Left lung (tissue), 4 donors: ENCODE measurements at regions not wholly inside any gene's neighbourhood (a gene's known extent, or its start where the extent isn't known, plus 50 kb on each side); places are given as distances from the start of the nearest gene placed in this dataset.

Experiments used
- ATAC-seq: fragments of 200-7000 bp; cut with Tn5 transposase; one replicate; pipeline ENCODE4 v1.9.1; 2020; ENCODE audit warnings: moderate library complexity
- DNase-seq, 4 donors: peaks; one replicate each; pipeline ENCODE4 v3.0.0-alpha.2; 2013 to 2020
- H3K27ac ChIP-seq, 2 donors: fragments of 200-600 bp; sonication (generic) in 1 of 2; one replicate each; pipeline versions ENCODE4 v1.5.0 to v1.8.0; 2020 to 2021
- H3K27me3 ChIP-seq, 2 donors: fragments of 200-600 bp; sonication (generic) in 1 of 2; one replicate each; pipeline versions ENCODE4 v1.5.0 to v1.8.0; 2020 to 2021
- H3K36me3 ChIP-seq, 2 donors: fragments of 200-600 bp; sonication (generic) in 1 of 2; one replicate each; pipeline versions ENCODE4 v1.5.0 to v1.8.0; 2020 to 2021
- H3K4me1 ChIP-seq, 2 donors: fragments of 200-600 bp; one replicate each; pipeline ENCODE4 v1.8.0; 2021
- H3K4me3 ChIP-seq, 2 donors: fragments of 200-600 bp; sonication (generic) in 1 of 2; one replicate each; pipeline versions ENCODE4 v1.5.0 to v1.8.0; 2020 to 2021; ENCODE audit warnings: mild to moderate bottlenecking in 1 of 2
- H3K9me3 ChIP-seq, 2 donors: fragments of 200-600 bp; sonication (generic) in 1 of 2; one replicate each; pipeline versions ENCODE4 v1.5.0 to v1.8.0; 2020 to 2021
- intact Hi-C, 2 donors: fragments of 100-400 bp; cut with DNase I; formaldehyde crosslinking; loops; one replicate each; pipeline versions ENCODE4 v1.11.2 to v1.14.2; 2022
- TF ChIP-seq, protein P1 (sequence below), 2 donors: fragments of 200-600 bp; sonication (generic) in 1 of 2; IDR thresholded peaks; one replicate each; pipeline versions ENCODE4 v1.5.0 to v1.8.0; 2021; ENCODE audit warnings: antibody characterized with exemption in 2 of 2
- donor health status: DM: no; HTN: yes; CAD: no.
- donor health status: DM: no; HTN: no; CAD: no.

GRCh38 chr21:15282665-15283064 is 217.9 kb upstream of the NRIP1 start:
- H3K27me3 ChIP-seq = no peaks in the 10 kb centered on the region
- TF ChIP-seq, protein P1, sequence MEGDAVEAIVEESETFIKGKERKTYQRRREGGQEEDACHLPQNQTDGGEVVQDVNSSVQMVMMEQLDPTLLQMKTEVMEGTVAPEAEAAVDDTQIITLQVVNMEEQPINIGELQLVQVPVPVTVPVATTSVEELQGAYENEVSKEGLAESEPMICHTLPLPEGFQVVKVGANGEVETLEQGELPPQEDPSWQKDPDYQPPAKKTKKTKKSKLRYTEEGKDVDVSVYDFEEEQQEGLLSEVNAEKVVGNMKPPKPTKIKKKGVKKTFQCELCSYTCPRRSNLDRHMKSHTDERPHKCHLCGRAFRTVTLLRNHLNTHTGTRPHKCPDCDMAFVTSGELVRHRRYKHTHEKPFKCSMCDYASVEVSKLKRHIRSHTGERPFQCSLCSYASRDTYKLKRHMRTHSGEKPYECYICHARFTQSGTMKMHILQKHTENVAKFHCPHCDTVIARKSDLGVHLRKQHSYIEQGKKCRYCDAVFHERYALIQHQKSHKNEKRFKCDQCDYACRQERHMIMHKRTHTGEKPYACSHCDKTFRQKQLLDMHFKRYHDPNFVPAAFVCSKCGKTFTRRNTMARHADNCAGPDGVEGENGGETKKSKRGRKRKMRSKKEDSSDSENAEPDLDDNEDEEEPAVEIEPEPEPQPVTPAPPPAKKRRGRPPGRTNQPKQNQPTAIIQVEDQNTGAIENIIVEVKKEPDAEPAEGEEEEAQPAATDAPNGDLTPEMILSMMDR (IDR thresholded peaks at IDR 0.05) = no peak
- H3K4me1 ChIP-seq = no peaks in the 10 kb centered on the region
- no peak for ATAC-seq
- peaks cover 0 to 5% of the 10 kb centered on the region in 2 donors for H3K9me3 ChIP-seq
- H3K27ac ChIP-seq = no peak overlapping the region
- no peaks in the 10 kb centered on the region for H3K36me3 ChIP-seq
- intact Hi-C loops = no loop called here
- no peak for DNase-seq
- H3K4me3 ChIP-seq = no peak overlapping the region

- intact Hi-C loops = no loop called here
- H3K9me3 ChIP-seq = peaks cover 0 to 5% of the 10 kb centered on the region in 2 donors
- H3K4me3 ChIP-seq = no peak overlapping the region
- H3K36me3 ChIP-seq = no peaks in the 10 kb centered on the region
- H3K27ac ChIP-seq = no peak overlapping the region
- H3K27me3 ChIP-seq = no peaks in the 10 kb centered on the region
- H3K4me1 ChIP-seq = no peaks in the 10 kb centered on the region
- ATAC-seq (no peak), DNase-seq (no peak)
- TF ChIP-seq, protein P1 (IDR thresholded peaks at IDR 0.05) = no peak
Observed at GRCh38 chr21:15283138-15283537, 218.3 kb upstream of the NRIP1 start.

DNA sequence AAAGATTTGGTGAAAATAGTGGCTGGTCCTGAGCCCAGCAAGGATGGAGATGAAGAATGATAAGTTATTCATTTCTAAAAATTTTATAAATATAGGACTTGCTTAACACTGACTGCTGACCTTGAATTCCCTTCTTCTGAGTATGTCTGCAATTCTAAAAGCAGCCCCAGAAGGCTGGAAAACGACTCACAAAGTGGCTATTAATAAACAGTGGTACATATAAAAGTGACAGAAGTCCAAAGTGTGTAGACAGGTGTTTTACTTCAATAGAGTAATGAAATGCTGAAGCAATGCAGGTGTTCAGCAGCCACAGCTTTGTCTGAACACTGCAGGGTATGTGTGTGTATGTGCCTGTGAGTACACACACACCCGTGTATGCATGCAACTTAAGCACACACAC is 219.0 kb upstream of the NRIP1 start:
- Histone ChIP-seq H3K4me3 (no peak overlapping the region), H3K36me3 (no peaks in the 10 kb centered on the region), H3K9me3 (peaks cover 0 to 5% of the 10 kb centered on the region in 2 donors), H3K27me3 (no peaks in the 10 kb centered on the region), H3K4me1 (no peaks in the 10 kb centered on the region), H3K27ac (no peak overlapping the region)
- intact Hi-C loops = no loop called here
- DNase-seq = no peak
- TF ChIP-seq, protein P1 (IDR thresholded peaks at IDR 0.05) = no peak
- no peak for ATAC-seq

DNA sequence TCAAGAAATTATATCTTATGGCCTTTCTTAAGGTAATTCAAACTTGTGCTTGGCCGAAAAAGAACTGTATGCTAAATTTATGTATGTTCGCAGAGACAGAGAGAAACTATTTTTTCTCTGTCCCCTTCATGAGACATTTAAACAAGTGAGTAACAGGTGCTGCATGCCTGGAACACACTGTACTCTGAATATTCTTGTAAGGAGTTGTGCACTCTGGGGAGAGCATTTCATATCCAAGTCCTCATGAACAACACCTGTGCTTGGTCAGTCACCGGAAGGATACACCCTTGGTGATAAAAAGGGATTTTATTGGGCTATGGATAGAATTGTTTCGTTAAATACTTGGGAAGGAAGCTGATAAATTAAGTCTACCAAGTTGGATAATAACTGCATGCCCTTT is 220.8 kb upstream of the NRIP1 start:
- Histone ChIP-seq H3K36me3 (no peaks in the 10 kb centered on the region), H3K4me3 (no peak overlapping the region), H3K27ac (no peak overlapping the region), H3K9me3 (peaks cover 0 to 5% of the 10 kb centered on the region in 2 donors), H3K27me3 (no peaks in the 10 kb centered on the region), H3K4me1 (no peaks in the 10 kb centered on the region)
- TF ChIP-seq, protein P1 (IDR thresholded peaks at IDR 0.05) = no peak
- intact Hi-C loops = no loop called here
- ATAC-seq (no peak), DNase-seq (no peak)

GRCh38 chr21:15289246-15289645 is 224.4 kb upstream of the NRIP1 start:
- no peak for ATAC-seq
- intact Hi-C loops = no loop called here
- no peaks in the 10 kb centered on the region for H3K9me3 ChIP-seq

More at GRCh38 chr21:15289246-15289645, 224.4 kb upstream of the NRIP1 start:
- Histone ChIP-seq H3K4me3 (no peak overlapping the region), H3K27me3 (no peaks in the 10 kb centered on the region), H3K27ac (no peak overlapping the region), H3K4me1 (no peaks in the 10 kb centered on the region), H3K36me3 (no peaks in the 10 kb centered on the region)
- TF ChIP-seq, protein P1 (IDR thresholded peaks at IDR 0.05) = no peak
- peak in 1 of 4 donors; percentile 67 for DNase-seq
